B cell (primary cell): ENCODE measurements at regions not wholly inside any gene's neighbourhood (a gene's known extent, or its start where the extent isn't known, plus 50 kb on each side); places are given as distances from the start of the nearest gene placed in this dataset.

Source experiments
- EZH2 ChIP-seq: IDR thresholded peaks from 2 replicates; pipeline ENCODE4 v1.6.1; 2012; ENCODE audit warnings: borderline replicate concordance, low read depth, mild to moderate bottlenecking, moderate library complexity, low read length; ENCODE audit not compliant: insufficient read depth, poor library complexity, severe bottlenecking
- TF ChIP-seq, protein P1 (sequence below): fragments of 200-600 bp; IDR thresholded peaks from one replicate; pipeline ENCODE4 v1.8.0; 2022; ENCODE audit warnings: antibody characterized with exemption, mild to moderate bottlenecking

DNA sequence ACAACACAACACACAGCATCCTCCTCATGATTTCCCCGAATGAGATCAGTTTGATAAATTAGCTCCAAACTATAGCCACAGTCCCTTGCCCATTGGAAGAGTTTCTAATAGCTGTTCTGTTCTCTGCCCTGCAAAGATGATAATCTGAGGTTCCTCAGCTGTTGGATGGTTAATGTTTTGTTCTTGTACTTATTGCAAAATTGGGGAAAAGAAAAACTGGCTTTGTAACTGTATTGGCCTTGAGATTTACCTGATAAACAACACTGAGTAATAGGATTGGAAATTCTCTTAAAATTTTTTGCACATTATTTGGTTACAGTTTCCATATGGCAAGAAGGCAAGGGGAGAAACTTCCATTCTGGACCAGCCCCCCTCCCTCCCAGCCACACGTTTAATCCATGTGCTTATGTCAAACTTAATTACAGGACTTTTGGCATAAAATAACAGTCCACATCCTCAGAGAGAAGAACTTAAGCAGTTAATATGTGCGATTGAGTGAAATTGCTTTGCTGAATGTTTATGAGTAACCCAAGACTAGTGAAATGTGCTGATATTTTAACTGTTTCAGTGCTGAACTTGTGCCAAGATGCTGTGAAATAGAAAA, 119.1 kb upstream of the ZFHX3 start:
- TF ChIP-seq EZH2: no peak
- TF ChIP-seq, protein P1, sequence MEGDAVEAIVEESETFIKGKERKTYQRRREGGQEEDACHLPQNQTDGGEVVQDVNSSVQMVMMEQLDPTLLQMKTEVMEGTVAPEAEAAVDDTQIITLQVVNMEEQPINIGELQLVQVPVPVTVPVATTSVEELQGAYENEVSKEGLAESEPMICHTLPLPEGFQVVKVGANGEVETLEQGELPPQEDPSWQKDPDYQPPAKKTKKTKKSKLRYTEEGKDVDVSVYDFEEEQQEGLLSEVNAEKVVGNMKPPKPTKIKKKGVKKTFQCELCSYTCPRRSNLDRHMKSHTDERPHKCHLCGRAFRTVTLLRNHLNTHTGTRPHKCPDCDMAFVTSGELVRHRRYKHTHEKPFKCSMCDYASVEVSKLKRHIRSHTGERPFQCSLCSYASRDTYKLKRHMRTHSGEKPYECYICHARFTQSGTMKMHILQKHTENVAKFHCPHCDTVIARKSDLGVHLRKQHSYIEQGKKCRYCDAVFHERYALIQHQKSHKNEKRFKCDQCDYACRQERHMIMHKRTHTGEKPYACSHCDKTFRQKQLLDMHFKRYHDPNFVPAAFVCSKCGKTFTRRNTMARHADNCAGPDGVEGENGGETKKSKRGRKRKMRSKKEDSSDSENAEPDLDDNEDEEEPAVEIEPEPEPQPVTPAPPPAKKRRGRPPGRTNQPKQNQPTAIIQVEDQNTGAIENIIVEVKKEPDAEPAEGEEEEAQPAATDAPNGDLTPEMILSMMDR: no peak
